IMR-90 (cell line): ENCODE measurements at regions not wholly inside any gene's neighbourhood (a gene's known extent, or its start where the extent isn't known, plus 50 kb on each side); places are given as distances from the start of the nearest gene placed in this dataset.

Experiments
- ATAC-seq: fragments of 200-7000 bp; cut with Tn5 transposase; 2 replicates; pipeline ENCODE4 v1.9.1; 2020; ENCODE audit warnings: low read depth, mild to moderate bottlenecking, moderate library complexity
- BruUV-seq: library from RNA; stranded (reverse); fragments of 400-500 nt; replicated peaks from 2 replicates; lab custom pipeline; 2021; lab: Mats Ljungman, UMichigan
- CTCF ChIA-PET: fragments of 300-600 bp; formaldehyde crosslinking; extraction: SDS; loops from one replicate; lab custom pipeline; 2021; ENCODE audit warnings: antibody characterized with exemption; lab: Yijun Ruan, JAX
- POLR2A ChIA-PET: fragments of 300-600 bp; sonication (Branson Sonifier 250); formaldehyde crosslinking; loops from one replicate; lab custom pipeline; 2022; ENCODE audit warnings: antibody characterized with exemption; ENCODE audit not compliant: unreplicated experiment; lab: Charles Lee
- DNase-seq: peaks from one replicate; pipeline ENCODE4 v3.0.0; 2013
- H2AFZ ChIP-seq: replicated peaks from 2 replicates; pipeline ENCODE3; 2013; ENCODE audit warnings: low read length, mild to moderate bottlenecking; ENCODE audit not compliant: poor library complexity
- H2AK5ac ChIP-seq: 2 replicates; pipeline ENCODE4 v1.6.1; 2013; ENCODE audit warnings: low read depth, low read length, inconsistent platforms
- H2AK9ac ChIP-seq: replicated peaks from 2 replicates; pipeline ENCODE3; 2013; ENCODE audit warnings: mild to moderate bottlenecking, low read depth, low read length, moderate library complexity; ENCODE audit not compliant: poor library complexity
- H2BK120ac ChIP-seq: 2 replicates; pipeline ENCODE4 v1.6.1; 2013; ENCODE audit warnings: low read depth, low read length, inconsistent platforms
- H2BK15ac ChIP-seq: 3 replicates; pipeline ENCODE4 v1.6.1; 2013; ENCODE audit warnings: low read depth, low read length, inconsistent platforms
- H2BK20ac ChIP-seq: 2 replicates; pipeline ENCODE4 v1.6.1; 2013; ENCODE audit warnings: low read depth, mild to moderate bottlenecking, inconsistent platforms, low read length, moderate library complexity
- H2BK5ac ChIP-seq: 2 replicates; pipeline ENCODE4 v1.6.1; 2013; ENCODE audit warnings: mild to moderate bottlenecking, low read depth, low read length, inconsistent platforms; ENCODE audit not compliant: poor library complexity, severe bottlenecking
- H3K14ac ChIP-seq: replicated peaks from 2 replicates; pipeline ENCODE4 v1.6.1; 2013; ENCODE audit warnings: low read depth, low read length, inconsistent platforms
- H3K18ac ChIP-seq: 2 replicates; pipeline ENCODE4 v1.6.1; 2013; ENCODE audit warnings: low read depth, low read length, control low read depth
- H3K23ac ChIP-seq: 2 replicates; pipeline ENCODE4 v1.6.1; 2013; ENCODE audit warnings: low read depth, low read length, inconsistent platforms
- H3K27ac ChIP-seq: 2 replicates; pipeline ENCODE4 v1.5.1; 2013; ENCODE audit warnings: mild to moderate bottlenecking, control low read depth, low read length; ENCODE audit not compliant: insufficient read depth
- H3K27me3 ChIP-seq: 2 replicates; pipeline ENCODE4 v1.6.1; 2013; ENCODE audit warnings: low read length; ENCODE audit not compliant: control insufficient read depth, insufficient read depth
- H3K36me3 ChIP-seq: 2 replicates; pipeline ENCODE4 v1.6.1; 2013; ENCODE audit warnings: low read length, mixed read lengths; ENCODE audit not compliant: control insufficient read depth, insufficient read depth
- H3K4ac ChIP-seq: 2 replicates; pipeline ENCODE4 v1.6.1; 2013; ENCODE audit warnings: low read depth, low read length, inconsistent platforms
- H3K4me1 ChIP-seq: 2 replicates; pipeline ENCODE4 v1.6.1; 2013; ENCODE audit warnings: low read length, mixed read lengths; ENCODE audit not compliant: control insufficient read depth, insufficient read depth
- H3K4me2 ChIP-seq: 2 replicates; pipeline ENCODE4 v1.6.1; 2013; ENCODE audit warnings: low read depth, mild to moderate bottlenecking, control low read depth, low read length, moderate library complexity
- H3K4me3 ChIP-seq: 2 replicates; pipeline ENCODE4 v1.5.1; 2013; ENCODE audit warnings: low read depth, mild to moderate bottlenecking, control low read depth, low read length, moderate library complexity; ENCODE audit not compliant: insufficient read depth
- H3K56ac ChIP-seq: 2 replicates; pipeline ENCODE4 v1.6.1; 2013; ENCODE audit warnings: low read length, inconsistent platforms; ENCODE audit not compliant: insufficient read depth; ENCODE audit errors: extremely low read depth
- H3K79me1 ChIP-seq, 2 experiments: 2 replicates each; pipeline ENCODE4 v1.6.1; 2013; ENCODE audit warnings: low read length in 2 of 2, inconsistent platforms in 1 of 2, low read depth in 1 of 2
- H3K9ac ChIP-seq: 2 replicates; pipeline ENCODE4 v1.6.1; 2013; ENCODE audit warnings: low read depth, low read length, control low read depth
- H3K9me1 ChIP-seq: 2 replicates; pipeline ENCODE4 v1.6.1; 2013; ENCODE audit warnings: low read length, inconsistent platforms; ENCODE audit not compliant: insufficient read depth
- H3K9me3 ChIP-seq: 2 replicates; pipeline ENCODE4 v1.6.1; 2013; ENCODE audit warnings: low read length; ENCODE audit not compliant: control insufficient read depth, insufficient read depth
- H4K20me1 ChIP-seq: 2 replicates; pipeline ENCODE4 v1.6.1; 2013; ENCODE audit warnings: low read length, inconsistent platforms; ENCODE audit not compliant: insufficient read depth
- H4K5ac ChIP-seq: 2 replicates; pipeline ENCODE4 v1.6.1; 2013; ENCODE audit warnings: mild to moderate bottlenecking, low read depth, low read length, control low read depth
- H4K8ac ChIP-seq, 2 experiments: 2 replicates each; pipeline ENCODE4 v1.6.1; 2013; ENCODE audit warnings: low read depth in 2 of 2, low read length in 2 of 2, control low read depth in 1 of 2, inconsistent platforms in 1 of 2
- H4K91ac ChIP-seq: 2 replicates; pipeline ENCODE4 v1.6.1; 2013; ENCODE audit warnings: low read depth, low read length, inconsistent platforms; ENCODE audit not compliant: insufficient read depth
- MAFK ChIP-seq: IDR thresholded peaks from 2 replicates; pipeline ENCODE4 v1.6.1; 2012; ENCODE audit warnings: low read depth, low read length, improper control_type of control experiment
- WGBS, 2 experiments: methylation state at CpG; one replicate each; pipeline versions ENCODE4 v1.1.5 to v1.1.7; 2013; ENCODE audit warnings: missing lambda C conversion rate in 2 of 2; ENCODE audit not compliant: insufficient read length in 1 of 2; ENCODE audit errors: extremely low coverage in 2 of 2; 5-methylcytosine and 5-hydroxymethylcytosine counted together
- dilution Hi-C: fragments of 300-500 bp; cut with HindIII; formaldehyde crosslinking; loops from one replicate; pipeline ENCODE4 v1.14.3; 2018; ENCODE audit warnings: low sequenced_read_pairs; ENCODE audit not compliant: unreplicated experiment
- in situ Hi-C: fragments of 300-500 bp; cut with MboI; formaldehyde crosslinking; loops from 3 replicates; pipeline ENCODE4 v1.14.3; 2019; ENCODE audit warnings: low sequenced_read_pairs, inconsistent platforms, mixed read lengths
- intact Hi-C: fragments of 100-400 bp; cut with micrococcal nuclease; formaldehyde crosslinking; loops from 2 replicates; pipeline ENCODE4 v1.10.0; 2022
- TF ChIP-seq, protein P1 (sequence below): fragments of 150-350 bp; IDR thresholded peaks from 2 replicates; pipeline ENCODE4 v1.6.1; 2016; ENCODE audit warnings: low read depth, mild to moderate bottlenecking, low read length, moderate library complexity, borderline replicate concordance
- TF ChIP-seq, protein P2 (sequence below): conservative IDR thresholded peaks from 2 replicates; pipeline ENCODE4 v1.5.1; 2012; ENCODE audit warnings: mild to moderate bottlenecking, low read depth, low read length, improper control_type of control experiment

DNA sequence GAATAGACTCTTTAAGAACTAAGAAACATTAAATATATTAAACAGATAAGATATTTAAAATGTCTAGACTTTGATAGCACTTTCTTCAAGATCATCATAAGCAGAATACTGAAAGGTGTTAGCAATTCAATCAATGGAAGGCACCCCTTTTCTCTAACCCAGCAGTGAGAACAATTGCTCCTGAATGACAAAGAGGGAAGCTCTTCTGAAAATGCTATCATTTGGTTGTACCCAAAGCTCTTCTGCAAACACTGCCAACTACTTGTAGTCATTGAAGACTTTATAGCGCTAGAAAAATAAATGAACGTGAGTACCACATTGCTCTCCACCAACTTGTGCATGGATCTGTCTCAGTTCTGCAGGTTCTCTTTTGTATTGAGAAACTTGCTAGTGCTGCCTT is 62.2 kb upstream of the LMO3 start:
- Histone ChIP-seq H4K20me1 (no peaks in the 10 kb centered on the region), H3K9ac (no peak overlapping the region), H3K9me1 (no peaks in the 10 kb centered on the region), H3K9me3 (no peaks in the 10 kb centered on the region), H3K14ac (no peak overlapping the region), H3K79me1 (no peaks in the 10 kb centered on the region), H2BK5ac (no peak overlapping the region), H3K56ac (no peak overlapping the region), H3K27ac (no peak overlapping the region), H4K5ac (no peak overlapping the region), H3K4me1 (no peaks in the 10 kb centered on the region), H2BK120ac (no peak overlapping the region), H3K18ac (no peak overlapping the region), H3K4me3 (no peak overlapping the region), H3K36me3 (no peaks in the 10 kb centered on the region), H4K8ac (no peak overlapping the region), H2AFZ (no peak overlapping the region), H2BK20ac (no peak overlapping the region), H2BK15ac (no peak overlapping the region), H3K4me2 (no peak overlapping the region), H3K27me3 (no peaks in the 10 kb centered on the region), H4K91ac (no peak overlapping the region), H3K23ac (no peak overlapping the region), H2AK9ac (no peak overlapping the region), H3K4ac (no peak overlapping the region), H2AK5ac (no peak overlapping the region)
- DNase-seq (no peak), ATAC-seq (no peak)
- in situ Hi-C loops (no loop called here), dilution Hi-C loops (no loop called here), intact Hi-C loops (no loop called here)
- ChIA-PET CTCF (no interaction called here), POLR2A (no interaction called here)
- TF ChIP-seq, protein P1, sequence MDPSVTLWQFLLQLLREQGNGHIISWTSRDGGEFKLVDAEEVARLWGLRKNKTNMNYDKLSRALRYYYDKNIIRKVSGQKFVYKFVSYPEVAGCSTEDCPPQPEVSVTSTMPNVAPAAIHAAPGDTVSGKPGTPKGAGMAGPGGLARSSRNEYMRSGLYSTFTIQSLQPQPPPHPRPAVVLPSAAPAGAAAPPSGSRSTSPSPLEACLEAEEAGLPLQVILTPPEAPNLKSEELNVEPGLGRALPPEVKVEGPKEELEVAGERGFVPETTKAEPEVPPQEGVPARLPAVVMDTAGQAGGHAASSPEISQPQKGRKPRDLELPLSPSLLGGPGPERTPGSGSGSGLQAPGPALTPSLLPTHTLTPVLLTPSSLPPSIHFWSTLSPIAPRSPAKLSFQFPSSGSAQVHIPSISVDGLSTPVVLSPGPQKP: no peak
- no peak for TF ChIP-seq MAFK
- TF ChIP-seq, protein P2, sequence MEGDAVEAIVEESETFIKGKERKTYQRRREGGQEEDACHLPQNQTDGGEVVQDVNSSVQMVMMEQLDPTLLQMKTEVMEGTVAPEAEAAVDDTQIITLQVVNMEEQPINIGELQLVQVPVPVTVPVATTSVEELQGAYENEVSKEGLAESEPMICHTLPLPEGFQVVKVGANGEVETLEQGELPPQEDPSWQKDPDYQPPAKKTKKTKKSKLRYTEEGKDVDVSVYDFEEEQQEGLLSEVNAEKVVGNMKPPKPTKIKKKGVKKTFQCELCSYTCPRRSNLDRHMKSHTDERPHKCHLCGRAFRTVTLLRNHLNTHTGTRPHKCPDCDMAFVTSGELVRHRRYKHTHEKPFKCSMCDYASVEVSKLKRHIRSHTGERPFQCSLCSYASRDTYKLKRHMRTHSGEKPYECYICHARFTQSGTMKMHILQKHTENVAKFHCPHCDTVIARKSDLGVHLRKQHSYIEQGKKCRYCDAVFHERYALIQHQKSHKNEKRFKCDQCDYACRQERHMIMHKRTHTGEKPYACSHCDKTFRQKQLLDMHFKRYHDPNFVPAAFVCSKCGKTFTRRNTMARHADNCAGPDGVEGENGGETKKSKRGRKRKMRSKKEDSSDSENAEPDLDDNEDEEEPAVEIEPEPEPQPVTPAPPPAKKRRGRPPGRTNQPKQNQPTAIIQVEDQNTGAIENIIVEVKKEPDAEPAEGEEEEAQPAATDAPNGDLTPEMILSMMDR: no peak
- no TSS peak for BruUV-seq
- WGBS, 2 experiments: no CpG with 5 or more reads among the region's 2 CpGs
